Left ventricle myocardium superior (tissue), 1 donor: ENCODE measurements at regions not wholly inside any gene's neighbourhood (a gene's known extent, or its start where the extent isn't known, plus 50 kb on each side); places are given as distances from the start of the nearest gene placed in this dataset.
"Not testable (repeated sequence)": the region's sequence is repeated elsewhere in the genome, so short reads cannot be mapped to it uniquely, and the experiment has no call there.

Experiments
- ATAC-seq: fragments of 200-7000 bp; cut with Tn5 transposase; one replicate; pipeline ENCODE4 v1.9.1; 2020; ENCODE audit warnings: mild to moderate bottlenecking, moderate library complexity
- DNase-seq: peaks from one replicate; pipeline ENCODE4 v3.0.0-alpha.2; 2020
- intact Hi-C: fragments of 100-400 bp; cut with micrococcal nuclease; formaldehyde crosslinking; loops from one replicate; pipeline ENCODE4 v1.11.0; 2022
- donor health status: DM: no; HTN: yes; CAD: no; lungs with severe emphysema.

- no peak for ATAC-seq
- no peak for DNase-seq
- intact Hi-C loops = no loop called here
Measured at GRCh38 chr2:7552825-7553570, 635.8 kb downstream of the RNF144A start.

GRCh38 chr2:7555260-7555659, 638.0 kb downstream of the RNF144A start:
- DNase-seq = no peak
- intact Hi-C loops = no loop called here
- ATAC-seq = no peak

GRCh38 chr2:7557376-7557775, 640.2 kb downstream of the RNF144A start:
- ATAC-seq (no peak), DNase-seq (no peak)
- intact Hi-C loops = no loop called here

DNA sequence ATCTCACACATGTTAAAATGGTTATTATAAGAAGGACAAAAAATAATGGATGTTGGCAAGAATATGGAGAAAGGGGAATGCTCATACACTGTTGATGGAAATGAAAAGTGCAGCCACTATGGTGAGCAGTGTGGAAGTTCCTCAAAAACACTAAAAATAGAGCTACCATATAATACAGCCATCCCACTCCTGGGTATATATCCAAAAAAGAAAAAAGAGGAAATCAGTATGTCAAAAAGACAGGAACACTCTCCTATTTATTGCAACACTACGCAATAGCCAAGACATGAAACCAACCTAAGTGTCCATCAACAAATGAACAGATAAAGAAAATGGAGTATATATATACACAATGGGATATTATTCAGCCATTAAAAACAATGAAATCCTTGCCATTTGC, 642.6 kb downstream of the RNF144A start:
- DNase-seq (no peak), ATAC-seq (no peak)
- intact Hi-C loops = no loop called here

- DNase-seq (no peak), ATAC-seq (no peak)
- intact Hi-C loops = no loop called here
Measured at GRCh38 chr2:7566382-7566881, 649.2 kb downstream of the RNF144A start.

GRCh38 chr2:7567116-7567515, 649.9 kb downstream of the RNF144A start:
- intact Hi-C loops, ATAC-seq, DNase-seq: not testable (repeated sequence)

- ATAC-seq = no peak
- no peak for DNase-seq
- intact Hi-C loops = no loop called here
Measured at GRCh38 chr2:7567646-7568045, 650.4 kb downstream of the RNF144A start.

GRCh38 chr2:7570247-7570646, 653.0 kb downstream of the RNF144A start:
- intact Hi-C loops = no loop called here
- DNase-seq = no peak
- no peak for ATAC-seq

- no peak for ATAC-seq
- intact Hi-C loops = no loop called here
Measured at GRCh38 chr2:7571701-7572100, 654.5 kb downstream of the RNF144A start.

GRCh38 chr2:7572450-7572849, 655.2 kb downstream of the RNF144A start:
- intact Hi-C loops = no loop called here
- ATAC-seq = no peak
- no peak for DNase-seq

More at GRCh38 chr2:7571701-7572100, 654.5 kb downstream of the RNF144A start:
- DNase-seq = no peak

- ATAC-seq = no peak
Measured at GRCh38 chr2:7573166-7573825, 656.1 kb downstream of the RNF144A start.

DNA sequence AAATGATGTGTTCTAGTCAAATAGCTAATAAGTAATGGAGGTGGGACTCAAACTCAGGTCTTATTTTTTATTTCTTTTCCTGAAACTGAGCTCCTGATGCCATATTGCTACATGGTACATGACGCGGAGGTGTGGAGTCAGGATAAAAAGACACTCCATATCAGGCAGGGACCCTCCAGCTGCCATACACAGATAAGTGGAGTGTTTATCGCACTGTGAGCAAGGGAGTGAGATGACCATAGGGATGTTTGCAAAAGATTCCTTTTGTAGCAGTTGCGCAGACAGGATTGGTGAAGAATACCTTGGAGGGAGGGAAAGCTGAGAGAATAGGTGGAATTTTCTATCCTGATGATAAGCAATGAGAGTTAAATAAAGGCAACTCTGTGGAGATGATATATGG, 657.2 kb downstream of the RNF144A start:
- DNase-seq (no peak), ATAC-seq (no peak)
- intact Hi-C loops = no loop called here

More at GRCh38 chr2:7573166-7573825, 656.1 kb downstream of the RNF144A start:
- DNase-seq = no peak
- intact Hi-C loops = no loop called here

GRCh38 chr2:7577769-7578168, 660.6 kb downstream of the RNF144A start:
- intact Hi-C loops = no loop called here
- DNase-seq (no peak), ATAC-seq (no peak)

GRCh38 chr2:7584017-7584416, 666.8 kb downstream of the RNF144A start:
- intact Hi-C loops = no loop called here
- DNase-seq (no peak), ATAC-seq (no peak)

- no peak for DNase-seq
- intact Hi-C loops = no loop called here
- ATAC-seq = no peak
Measured at GRCh38 chr2:7586898-7587297, 669.7 kb downstream of the RNF144A start.

- intact Hi-C loops = no loop called here
- DNase-seq = no peak
- no peak for ATAC-seq
Measured at GRCh38 chr2:7588295-7588694, 671.1 kb downstream of the RNF144A start.

GRCh38 chr2:7592618-7593140, 675.5 kb downstream of the RNF144A start:
- no peak for ATAC-seq
- intact Hi-C loops = no loop called here
- no peak for DNase-seq

DNA sequence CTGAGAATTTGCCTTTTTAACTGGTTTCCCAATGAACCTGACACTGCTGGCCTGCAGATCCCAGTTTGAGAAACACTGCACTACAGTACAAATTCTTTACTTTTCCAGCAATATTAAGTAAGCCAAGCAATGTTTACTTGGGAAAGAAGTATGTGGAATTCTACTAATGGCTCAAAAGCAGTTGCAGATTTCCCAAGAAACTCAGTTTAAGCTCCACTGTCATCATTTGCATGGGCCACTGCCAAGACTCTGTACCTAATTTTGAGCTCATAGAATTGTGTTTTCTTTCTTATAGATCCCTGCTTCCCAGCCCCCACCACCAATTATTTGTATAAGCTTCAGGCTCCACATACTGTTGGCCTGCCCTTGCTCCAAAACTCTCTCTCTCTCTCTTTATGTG, 676.1 kb downstream of the RNF144A start:
- ATAC-seq = no peak
- intact Hi-C loops = no loop called here
- no peak for DNase-seq

DNA sequence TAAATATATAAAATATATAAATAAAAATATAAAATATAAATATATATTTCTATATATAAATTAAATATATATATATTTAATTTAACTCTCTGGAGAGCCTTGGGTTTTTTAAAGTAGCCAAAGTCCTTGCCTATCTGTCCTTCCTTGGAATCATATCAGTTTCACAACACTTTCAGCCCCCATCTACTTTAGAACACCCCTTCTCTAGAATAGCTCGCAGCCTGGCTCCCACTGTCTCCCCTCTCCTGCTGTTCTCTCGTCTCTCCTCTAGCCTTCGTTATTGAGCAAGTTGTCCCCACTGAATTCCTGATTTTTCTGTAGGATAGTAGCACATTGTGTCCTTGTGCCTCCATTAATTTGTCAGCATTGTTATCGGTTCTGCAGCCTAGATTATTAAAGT, 677.0 kb downstream of the RNF144A start:
- no peak for ATAC-seq
- intact Hi-C loops = no loop called here

GRCh38 chr2:7595206-7595605, 678.0 kb downstream of the RNF144A start:
- intact Hi-C loops = no loop called here
- no peak for DNase-seq
- no peak for ATAC-seq

More for the DNA sequence above, 677.0 kb downstream of the RNF144A start:
- no peak for DNase-seq
